Gastrocnemius medialis (tissue), 4 donors: ENCODE measurements at regions not wholly inside any gene's neighbourhood (a gene's known extent, or its start where the extent isn't known, plus 50 kb on each side); places are given as distances from the start of the nearest gene placed in this dataset.

Source experiments
- CTCF ChIP-seq, 5 experiments: fragments of 450-650 bp in 3 of 5; fragments of 200-600 bp in 2 of 5; sonication (generic) in 2 of 5; IDR thresholded peaks in 4 of 5; conservative IDR thresholded peaks in 1 of 5; 1 replicate in 4 of 5; 2 replicates in 1 of 5; pipeline ENCODE4 v1.5.1; 2016 to 2019; ENCODE audit warnings: antibody characterized with exemption in 5 of 5, mild to moderate bottlenecking in 3 of 5, moderate library complexity in 3 of 5
- POLR2A ChIP-seq, 2 donors: fragments of 450-650 bp; IDR thresholded peaks; one replicate each; pipeline ENCODE4 v1.6.1; 2017; ENCODE audit warnings: antibody characterized with exemption in 2 of 2, mild to moderate bottlenecking in 2 of 2, moderate library complexity in 2 of 2

- TF ChIP-seq CTCF (IDR thresholded peaks at IDR 0.05 in 4 of 5, conservative IDR thresholded peaks at IDR 0.05 in 1 of 5) (no peak), POLR2A (IDR thresholded peaks at IDR 0.05) (no peak)
These were observed 91.4 kb upstream of the LYPLAL1 start for GRCh38 chr1:219081943-219082925.
